H1 (cell line): ENCODE measurements at regions not wholly inside any gene's neighbourhood (a gene's known extent, or its start where the extent isn't known, plus 50 kb on each side); places are given as distances from the start of the nearest gene placed in this dataset.

Experiments
- CTCF ChIA-PET: fragments of 300-600 bp; sonication (Branson Sonifier 250); formaldehyde crosslinking; loops from one replicate; lab custom pipeline; 2021; ENCODE audit not compliant: partially characterized antibody; lab: Charles Lee
- POLR2A ChIA-PET: fragments of 300-600 bp; sonication (Branson Sonifier 250); formaldehyde crosslinking; loops from one replicate; lab custom pipeline; 2021; ENCODE audit warnings: inconsistent platforms; ENCODE audit not compliant: partially characterized antibody; lab: Charles Lee
- DNase-seq, 2 experiments: peaks; one replicate each; pipeline versions ENCODE4 v3.0.0 to v3.0.0-alpha.2; 2010 to 2022; ENCODE audit warnings: low spot score in 2 of 2, low read depth in 1 of 2, mixed read lengths in 1 of 2
- FAIRE-seq: peaks from 2 replicates; lab custom pipeline; 2011; peaks lifted over from hg19 to GRCh38; lab: Jason Lieb, UNC
- H2AFZ ChIP-seq: 2 replicates; pipeline ENCODE4 v1.8.1; 2012; ENCODE audit warnings: low read length, inconsistent platforms
- H2AK5ac ChIP-seq: 2 replicates; pipeline ENCODE4 v1.6.1; 2013; ENCODE audit warnings: low read depth, low read length
- H2BK120ac ChIP-seq: replicated peaks from 2 replicates; pipeline ENCODE3; 2013; ENCODE audit warnings: low read depth, low read length, inconsistent platforms
- H2BK12ac ChIP-seq: 2 replicates; pipeline ENCODE4 v1.6.1; 2013; ENCODE audit warnings: low read depth, low read length
- H2BK15ac ChIP-seq: 2 replicates; pipeline ENCODE4 v1.6.1; 2013; ENCODE audit warnings: low read length
- H2BK20ac ChIP-seq: 2 replicates; pipeline ENCODE4 v1.6.1; 2013; ENCODE audit warnings: low read length
- H2BK5ac ChIP-seq: 2 replicates; pipeline ENCODE4 v1.6.1; 2013; ENCODE audit warnings: low read depth, low read length
- H3K14ac ChIP-seq: 2 replicates; pipeline ENCODE4 v1.6.1; 2013; ENCODE audit warnings: inconsistent platforms; ENCODE audit not compliant: insufficient read length
- H3K18ac ChIP-seq: 2 replicates; pipeline ENCODE4 v1.6.1; 2013; ENCODE audit warnings: low read length; ENCODE audit errors: extremely low read depth
- H3K23ac ChIP-seq: 2 replicates; pipeline ENCODE4 v1.6.1; 2013; ENCODE audit warnings: inconsistent platforms; ENCODE audit not compliant: insufficient read length
- H3K23me2 ChIP-seq: 2 replicates; pipeline ENCODE4 v1.6.1; 2013; ENCODE audit warnings: low read depth, low read length
- H3K27ac ChIP-seq: 2 replicates; pipeline ENCODE4 v1.6.1; 2011; ENCODE audit warnings: low read depth, low read length, inconsistent platforms
- H3K27me3 ChIP-seq, 4 experiments: replicated peaks in 1 of 4; 1 replicate in 1 of 4; 2 replicates in 3 of 4; pipeline versions ENCODE4 v1.6.1 to v1.8.1; 2011 to 2013; ENCODE audit warnings: low read length in 3 of 4, mild to moderate bottlenecking in 3 of 4, inconsistent platforms in 2 of 4, mixed read lengths in 2 of 4, moderate library complexity in 1 of 4; ENCODE audit not compliant: control insufficient read depth in 3 of 4, insufficient read depth in 3 of 4; ENCODE audit errors: extremely low read depth in 1 of 4
- H3K36me3 ChIP-seq, 4 experiments: 2 replicates each; pipeline versions ENCODE4 v1.6.1 to v1.8.1; 2011 to 2013; ENCODE audit warnings: mild to moderate bottlenecking in 4 of 4, low read length in 3 of 4, moderate library complexity in 2 of 4, control low read depth in 1 of 4, inconsistent platforms in 1 of 4; ENCODE audit not compliant: insufficient read depth in 4 of 4, control insufficient read depth in 2 of 4
- H3K4ac ChIP-seq: replicated peaks from 2 replicates; pipeline ENCODE3; 2013; ENCODE audit warnings: low read length, low read depth, mixed read lengths, inconsistent platforms; ENCODE audit not compliant: insufficient read length
- H3K4me1 ChIP-seq, 4 experiments: replicated peaks in 1 of 4; 1 replicate in 1 of 4; 2 replicates in 3 of 4; pipeline versions ENCODE4 v1.6.1 to v1.8.1; 2011 to 2013; ENCODE audit warnings: low read length in 3 of 4, inconsistent platforms in 2 of 4, mixed read lengths in 1 of 4; ENCODE audit not compliant: insufficient read depth in 4 of 4, control insufficient read depth in 3 of 4
- H3K4me2 ChIP-seq, 2 experiments: 2 replicates each; pipeline versions ENCODE4 v1.6.1 to v1.8.1; 2011 to 2013; ENCODE audit warnings: low read depth in 2 of 2, low read length in 2 of 2, control low read depth in 1 of 2, inconsistent platforms in 1 of 2, mild to moderate bottlenecking in 1 of 2; ENCODE audit not compliant: insufficient read depth in 1 of 2
- H3K4me3 ChIP-seq, 4 experiments: fragments of 200-600, 300-600 bp in 1 of 4; sonication (generic), shearing (Covaris generic), sonication (Bioruptor Twin) in 1 of 4; 2 replicates each; pipeline versions ENCODE4 v1.5.1 to v1.8.1; 2011 to 2016; ENCODE audit warnings: low read length in 4 of 4, low read depth in 3 of 4, control low read depth in 2 of 4, inconsistent platforms in 2 of 4, mild to moderate bottlenecking in 2 of 4, mixed read lengths in 1 of 4, moderate library complexity in 1 of 4; ENCODE audit not compliant: insufficient read depth in 2 of 4; ENCODE audit errors: extremely low read depth in 1 of 4
- H3K56ac ChIP-seq: replicated peaks from 2 replicates; pipeline ENCODE3; 2013; ENCODE audit warnings: low read depth, mild to moderate bottlenecking, mixed read lengths, low read length, inconsistent platforms; ENCODE audit not compliant: insufficient read length
- H3K79me1 ChIP-seq: 2 replicates; pipeline ENCODE4 v1.6.1; 2013; ENCODE audit warnings: low read depth, low read length, control low read depth
- H3K79me2 ChIP-seq, 2 experiments: 2 replicates each; pipeline versions ENCODE4 v1.6.1 to v1.8.1; 2012 to 2013; ENCODE audit warnings: low read length in 2 of 2, mild to moderate bottlenecking in 2 of 2, inconsistent platforms in 1 of 2; ENCODE audit not compliant: insufficient read depth in 2 of 2, control insufficient read depth in 1 of 2
- H3K9ac ChIP-seq, 4 experiments: replicated peaks in 1 of 4; 1 replicate in 1 of 4; 2 replicates in 3 of 4; pipeline versions ENCODE4 v1.6.1 to v1.8.1; 2011 to 2013; ENCODE audit warnings: low read depth in 3 of 4, low read length in 3 of 4, control low read depth in 2 of 4, mild to moderate bottlenecking in 2 of 4, moderate library complexity in 2 of 4, inconsistent platforms in 1 of 4; ENCODE audit errors: extremely low read depth in 1 of 4
- H3K9me3 ChIP-seq, 2 experiments: 2 replicates each; pipeline versions ENCODE4 v1.6.1 to v1.8.1; 2012 to 2013; ENCODE audit warnings: mild to moderate bottlenecking in 2 of 2, moderate library complexity in 2 of 2, control low read depth in 1 of 2, inconsistent platforms in 1 of 2, low read depth in 1 of 2, low read length in 1 of 2, mixed read lengths in 1 of 2; ENCODE audit not compliant: insufficient read depth in 2 of 2
- H4K20me1 ChIP-seq, 2 experiments: replicated peaks in 1 of 2; 2 replicates each; pipeline versions ENCODE3 to v1.8.1; 2011 to 2013; ENCODE audit warnings: inconsistent platforms in 2 of 2, low read length in 2 of 2, mild to moderate bottlenecking in 1 of 2; ENCODE audit not compliant: insufficient read depth in 2 of 2, control insufficient read depth in 1 of 2
- H4K5ac ChIP-seq: 2 replicates; pipeline ENCODE4 v1.6.1; 2013; ENCODE audit warnings: low read length, low read depth, mixed read lengths, inconsistent platforms; ENCODE audit not compliant: insufficient read length
- H4K8ac ChIP-seq: 2 replicates; pipeline ENCODE4 v1.8.0; 2013; ENCODE audit warnings: mild to moderate bottlenecking, moderate library complexity, low read length, inconsistent platforms; ENCODE audit not compliant: insufficient read depth; ENCODE audit errors: extremely low read depth
- H4K91ac ChIP-seq: replicated peaks from 2 replicates; pipeline ENCODE3; 2013; ENCODE audit warnings: low read length, mixed read lengths, inconsistent platforms; ENCODE audit not compliant: insufficient read length
- KDM4A ChIP-seq: IDR thresholded peaks from one replicate; pipeline ENCODE4 v1.7.1; 2012; ENCODE audit warnings: low read depth, mild to moderate bottlenecking, moderate library complexity, low read length, inconsistent platforms; ENCODE audit not compliant: severe bottlenecking
- KDM5A ChIP-seq: fragments of 200-600 bp; IDR thresholded peaks from 2 replicates; pipeline ENCODE4 v1.7.1; 2012; ENCODE audit warnings: mild to moderate bottlenecking, low read length, inconsistent platforms, mixed read lengths
- WGBS, 2 experiments: shearing (Covaris generic) in 1 of 2; methylation state at CpG; one replicate each; pipeline versions ENCODE4 v1.1.6 to v1.1.7; 2013 to 2015; ENCODE audit warnings: low lambda C conversion rate in 2 of 2, mixed read lengths in 2 of 2, inconsistent platforms in 1 of 2, low coverage in 1 of 2, missing lambda C conversion rate in 1 of 2; ENCODE audit not compliant: insufficient replicate concordance in 2 of 2, insufficient coverage in 1 of 2, insufficient read length in 1 of 2; ENCODE audit errors: extremely low coverage in 1 of 2, missing lambda C conversion rate in 1 of 2; 5-methylcytosine and 5-hydroxymethylcytosine counted together

- DNase-seq (no peak), FAIRE-seq (no peak)
- Histone ChIP-seq H2BK120ac (no peak overlapping the region), H2BK12ac (no peak overlapping the region), H3K23me2 (no peaks in the 10 kb centered on the region), H3K79me1 (no peaks in the 10 kb centered on the region), H3K56ac (no peak overlapping the region), H2BK5ac (no peak overlapping the region), H4K91ac (no peak overlapping the region), H3K27ac (no peak overlapping the region), H3K4ac (no peak overlapping the region), H2BK20ac (no peak overlapping the region), H3K9ac (no peak overlapping the region), H4K8ac (no peak overlapping the region), H3K4me3 (no peak overlapping the region), H2AFZ (no peak overlapping the region), H4K20me1 (no peaks in the 10 kb centered on the region), H3K14ac (no peak overlapping the region), H3K4me1 (no peaks in the 10 kb centered on the region; a peak in 1 of 7 replicates), H3K23ac (no peak overlapping the region), H4K5ac (no peak overlapping the region), H3K36me3 (no peaks in the 10 kb centered on the region; a peak in 1 of 8 replicates), H2AK5ac (no peak overlapping the region), H3K27me3 (no peaks in the 10 kb centered on the region), H3K79me2 (no peaks in the 10 kb centered on the region), H2BK15ac (no peak overlapping the region), H3K18ac (no peak overlapping the region), H3K9me3 (no peaks in the 10 kb centered on the region), H3K4me2 (no peak overlapping the region)
- ChIA-PET POLR2A (no interaction called here), CTCF (interaction anchor here (0.9 kb wide), 1 partner anchor 67 kb away, joined by 3 read pairs; no protein-coding TSS in a partner anchor)
- WGBS, 2 experiments = 93% methylated on average over 5 of the region's 5 CpGs; no CpG with 5 or more reads in 1 of the 2 experiments
- no peak for TF ChIP-seq KDM5A
- no peak for TF ChIP-seq KDM4A
These were observed 176.9 kb upstream of the STT3B start for GRCh38 chr3:31355807-31356206.
